Mucosa of gallbladder (tissue), 1 donor: ENCODE measurements at regions not wholly inside any gene's neighbourhood (a gene's known extent, or its start where the extent isn't known, plus 50 kb on each side); places are given as distances from the start of the nearest gene placed in this dataset.
"Not testable (repeated sequence)": the region's sequence is repeated elsewhere in the genome, so short reads cannot be mapped to it uniquely, and the experiment has no call there.

ENCODE experiments used
- DNase-seq: peaks from one replicate; pipeline ENCODE4 v3.0.0-alpha.2; 2020; ENCODE audit warnings: low spot score
- donor health status: DM: no; HTN: no; CAD: no.

- no peak for DNase-seq
These were observed 279.5 kb downstream of the NDUFA10 start for GRCh38 chr2:239745386-239746227.

GRCh38 chr2:239744706-239745340 is 280.3 kb downstream of the NDUFA10 start:
- no peak for DNase-seq

GRCh38 chr2:239743206-239743605 is 281.9 kb downstream of the NDUFA10 start:
- DNase-seq: no peak

GRCh38 chr2:239742377-239742776 is 282.8 kb downstream of the NDUFA10 start:
- no peak for DNase-seq

GRCh38 chr2:239739206-239739605 is 285.9 kb downstream of the NDUFA10 start:
- no peak for DNase-seq

- DNase-seq: no peak
These were observed 287.0 kb downstream of the NDUFA10 start for GRCh38 chr2:239738159-239738558.

- DNase-seq: no peak
These were observed 288.0 kb downstream of the NDUFA10 start for GRCh38 chr2:239737144-239737463.

- no peak for DNase-seq
These were observed 288.6 kb downstream of the NDUFA10 start for GRCh38 chr2:239736358-239737143.

GRCh38 chr2:239735829-239736357 is 289.2 kb downstream of the NDUFA10 start:
- no peak for DNase-seq

- no peak for DNase-seq
These were observed 289.9 kb downstream of the NDUFA10 start for GRCh38 chr2:239735131-239735828.

GRCh38 chr2:239734436-239735005 is 290.6 kb downstream of the NDUFA10 start:
- no peak for DNase-seq

- DNase-seq: no peak
These were observed 292.5 kb downstream of the NDUFA10 start for GRCh38 chr2:239732666-239733010.

- DNase-seq: no peak
These were observed 293.0 kb downstream of the NDUFA10 start for GRCh38 chr2:239731998-239732665.

- DNase-seq: no peak
These were observed 293.7 kb downstream of the NDUFA10 start for GRCh38 chr2:239731422-239731821.

GRCh38 chr2:239730897-239731296 is 294.2 kb downstream of the NDUFA10 start:
- DNase-seq: no peak

- not testable (repeated sequence) for DNase-seq
These were observed 294.6 kb downstream of the NDUFA10 start for GRCh38 chr2:239730567-239730882.

- DNase-seq: no peak
These were observed 295.2 kb downstream of the NDUFA10 start for GRCh38 chr2:239729681-239730566.

- no peak for DNase-seq
These were observed 296.0 kb downstream of the NDUFA10 start for GRCh38 chr2:239729151-239729550.

GRCh38 chr2:239728751-239729150 is 296.4 kb downstream of the NDUFA10 start:
- DNase-seq: no peak
